Endothelial cell of umbilical vein (primary cell): ENCODE measurements at regions not wholly inside any gene's neighbourhood (a gene's known extent, or its start where the extent isn't known, plus 50 kb on each side); places are given as distances from the start of the nearest gene placed in this dataset.

Experiments
- BruUV-seq: library from RNA; stranded (reverse); fragments of 400-500 nt; replicated peaks from 2 replicates; lab custom pipeline; 2021; lab: Mats Ljungman, UMichigan
- CTCF ChIA-PET: fragments of 300-600, 350-600 bp; sonication (Branson Sonifier 250); formaldehyde crosslinking; loops from one replicate; lab custom pipeline; 2021; ENCODE audit warnings: antibody characterized with exemption, inconsistent platforms; lab: Charles Lee
- POLR2A ChIA-PET: fragments of 300-600, 350-600 bp; sonication (Branson Sonifier 250); formaldehyde crosslinking; loops from one replicate; lab custom pipeline; 2021; ENCODE audit warnings: antibody characterized with exemption, inconsistent platforms; lab: Charles Lee
- DNase-seq: peaks from one replicate; pipeline ENCODE4 v3.0.0-alpha.2; 2011; ENCODE audit warnings: low read depth, low spot score
- FAIRE-seq: peaks from 2 replicates; lab custom pipeline; 2011; peaks lifted over from hg19 to GRCh38; lab: Jason Lieb, UNC
- H2AFZ ChIP-seq: 2 replicates; pipeline ENCODE4 v1.6.0; 2012; ENCODE audit warnings: low read depth, low read length, control low read depth, inconsistent platforms
- H3K27ac ChIP-seq: 2 replicates; pipeline ENCODE4 v1.5.1; 2011; ENCODE audit warnings: low read depth, mild to moderate bottlenecking, control low read depth, low read length, moderate library complexity; ENCODE audit not compliant: insufficient read depth
- H3K27me3 ChIP-seq, 2 experiments: 2 replicates each; pipeline versions ENCODE4 v1.6.0 to v1.6.1; 2011; ENCODE audit warnings: low read length in 2 of 2, mixed read lengths in 1 of 2; ENCODE audit not compliant: control insufficient read depth in 2 of 2, insufficient read depth in 2 of 2
- H3K36me3 ChIP-seq, 2 experiments: 2 replicates in 1 of 2; 3 replicates in 1 of 2; pipeline ENCODE4 v1.5.1; 2011; ENCODE audit warnings: low read length in 2 of 2, mild to moderate bottlenecking in 1 of 2, moderate library complexity in 1 of 2; ENCODE audit not compliant: control insufficient read depth in 2 of 2, insufficient read depth in 2 of 2; ENCODE audit errors: extremely low read depth in 1 of 2
- H3K4me1 ChIP-seq: 3 replicates; pipeline ENCODE4 v1.5.1; 2011; ENCODE audit warnings: mild to moderate bottlenecking, low read length; ENCODE audit not compliant: control insufficient read depth, insufficient read depth; ENCODE audit errors: extremely low read depth
- H3K4me2 ChIP-seq: 2 replicates; pipeline ENCODE4 v1.6.1; 2011; ENCODE audit warnings: low read length, control low read depth, mixed read lengths; ENCODE audit not compliant: insufficient read depth
- H3K4me3 ChIP-seq, 3 experiments: fragments of 200-600 bp in 1 of 3; sonication (generic), shearing (Covaris generic) in 1 of 3; replicated peaks in 1 of 3; 2 replicates each; pipeline ENCODE4 v1.5.1; 2011 to 2016; ENCODE audit warnings: control low read depth in 3 of 3, low read length in 3 of 3, mild to moderate bottlenecking in 2 of 3, inconsistent platforms in 1 of 3, low read depth in 1 of 3, moderate library complexity in 1 of 3; ENCODE audit not compliant: insufficient read depth in 1 of 3
- H3K79me2 ChIP-seq: 2 replicates; pipeline ENCODE4 v1.6.0; 2012; ENCODE audit warnings: low read length, inconsistent platforms; ENCODE audit not compliant: control insufficient read depth, insufficient read depth
- H3K9ac ChIP-seq: replicated peaks from 2 replicates; pipeline ENCODE3; 2011; ENCODE audit warnings: low read length, control low read depth; ENCODE audit not compliant: insufficient read depth; ENCODE audit errors: extremely low read depth
- H3K9me1 ChIP-seq: replicated peaks from 3 replicates; pipeline ENCODE4 v1.6.0; 2011; ENCODE audit warnings: mild to moderate bottlenecking, low read length; ENCODE audit not compliant: control insufficient read depth, insufficient read depth; ENCODE audit errors: extremely low read depth
- H3K9me3 ChIP-seq: replicated peaks from 2 replicates; pipeline ENCODE4 v1.5.1; 2012; ENCODE audit warnings: low read length, inconsistent platforms; ENCODE audit not compliant: control insufficient read depth, insufficient read depth
- H4K20me1 ChIP-seq: replicated peaks from 2 replicates; pipeline ENCODE3; 2011; ENCODE audit warnings: mild to moderate bottlenecking, low read length; ENCODE audit not compliant: control insufficient read depth, insufficient read depth; ENCODE audit errors: extremely low read depth
- EZH2 ChIP-seq: IDR thresholded peaks from 2 replicates; pipeline ENCODE4 v1.6.1; 2012; ENCODE audit warnings: borderline replicate concordance, low read depth, mild to moderate bottlenecking, moderate library complexity, low read length, inconsistent platforms; ENCODE audit not compliant: severe bottlenecking
- FOS ChIP-seq: IDR thresholded peaks from 2 replicates; pipeline ENCODE4 v1.6.1; 2011; ENCODE audit warnings: mild to moderate bottlenecking, low read length, moderate library complexity, borderline replicate concordance; ENCODE audit not compliant: insufficient read depth
- GATA2 ChIP-seq: IDR thresholded peaks from 2 replicates; pipeline ENCODE4 v1.7.0; 2011; ENCODE audit warnings: low read depth, mild to moderate bottlenecking, moderate library complexity, mixed read lengths, low read length; ENCODE audit not compliant: insufficient read length, insufficient read depth
- JUN ChIP-seq: IDR thresholded peaks from 2 replicates; pipeline ENCODE4 v1.6.1; 2011; ENCODE audit warnings: borderline replicate concordance, low read depth; ENCODE audit not compliant: insufficient read length, insufficient read depth
- MAX ChIP-seq: IDR thresholded peaks from 2 replicates; pipeline ENCODE4 v1.6.1; 2011; ENCODE audit not compliant: insufficient read depth, insufficient read length
- MYC ChIP-seq: IDR thresholded peaks from one replicate; pipeline ENCODE4 v1.6.1; 2011; ENCODE audit warnings: mild to moderate bottlenecking, low read depth, low read length
- POLR2A ChIP-seq: IDR thresholded peaks from 2 replicates; pipeline ENCODE4 v1.6.1; 2012; ENCODE audit warnings: low read depth, mild to moderate bottlenecking, control low read depth, low read length
- POLR2AphosphoS5 ChIP-seq: IDR thresholded peaks from 2 replicates; pipeline ENCODE4 v1.6.1; 2012; ENCODE audit warnings: low read depth, mild to moderate bottlenecking, control low read depth, low read length, moderate library complexity; ENCODE audit not compliant: insufficient read depth
- dilution Hi-C: fragments of 300-500 bp; cut with MboI; formaldehyde crosslinking; loops from one replicate; pipeline ENCODE4 v1.15.0; 2019; ENCODE audit warnings: low sequenced_read_pairs; ENCODE audit not compliant: extremely low pct_ligation_motif_present
- intact Hi-C: fragments of 100-400 bp; cut with micrococcal nuclease; formaldehyde crosslinking; loops from one replicate; pipeline ENCODE4 v1.10.0; 2022
- TF ChIP-seq, protein P1 (sequence below), 2 donors: IDR thresholded peaks; 1 replicate in 1 of 2; 2 replicates in 1 of 2; pipeline ENCODE4 v1.5.1; 2011; ENCODE audit warnings: low read length in 2 of 2, mild to moderate bottlenecking in 2 of 2, moderate library complexity in 2 of 2, control low read depth in 1 of 2, inconsistent platforms in 1 of 2, low read depth in 1 of 2; ENCODE audit not compliant: insufficient read depth in 1 of 2; ENCODE audit errors: extremely low read depth in 1 of 2

GRCh38 chr1:30148676-30149075 lies 574.7 kb downstream of the MATN1 start:
- Histone ChIP-seq H3K36me3 (no peaks in the 10 kb centered on the region), H3K27me3 (no peaks in the 10 kb centered on the region), H3K9ac (no peak overlapping the region), H3K9me1 (no peaks in the 10 kb centered on the region), H3K27ac (no peak overlapping the region), H3K9me3 (no peaks in the 10 kb centered on the region), H3K4me2 (no peak overlapping the region), H3K4me1 (no peaks in the 10 kb centered on the region), H3K79me2 (no peaks in the 10 kb centered on the region), H2AFZ (no peak overlapping the region), H4K20me1 (no peaks in the 10 kb centered on the region), H3K4me3 (no peak overlapping the region)
- ChIA-PET CTCF (no interaction called here), POLR2A (no interaction called here)
- TF ChIP-seq, protein P1, sequence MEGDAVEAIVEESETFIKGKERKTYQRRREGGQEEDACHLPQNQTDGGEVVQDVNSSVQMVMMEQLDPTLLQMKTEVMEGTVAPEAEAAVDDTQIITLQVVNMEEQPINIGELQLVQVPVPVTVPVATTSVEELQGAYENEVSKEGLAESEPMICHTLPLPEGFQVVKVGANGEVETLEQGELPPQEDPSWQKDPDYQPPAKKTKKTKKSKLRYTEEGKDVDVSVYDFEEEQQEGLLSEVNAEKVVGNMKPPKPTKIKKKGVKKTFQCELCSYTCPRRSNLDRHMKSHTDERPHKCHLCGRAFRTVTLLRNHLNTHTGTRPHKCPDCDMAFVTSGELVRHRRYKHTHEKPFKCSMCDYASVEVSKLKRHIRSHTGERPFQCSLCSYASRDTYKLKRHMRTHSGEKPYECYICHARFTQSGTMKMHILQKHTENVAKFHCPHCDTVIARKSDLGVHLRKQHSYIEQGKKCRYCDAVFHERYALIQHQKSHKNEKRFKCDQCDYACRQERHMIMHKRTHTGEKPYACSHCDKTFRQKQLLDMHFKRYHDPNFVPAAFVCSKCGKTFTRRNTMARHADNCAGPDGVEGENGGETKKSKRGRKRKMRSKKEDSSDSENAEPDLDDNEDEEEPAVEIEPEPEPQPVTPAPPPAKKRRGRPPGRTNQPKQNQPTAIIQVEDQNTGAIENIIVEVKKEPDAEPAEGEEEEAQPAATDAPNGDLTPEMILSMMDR (IDR thresholded peaks at IDR 0.05; ENCODE audit: extremely low read depth in 1 of 2, insufficient read depth in 1 of 2, low read depth in 1 of 2, low read length in 2 of 2), result no peak
- TF ChIP-seq POLR2A (no peak), MAX (no peak), POLR2AphosphoS5 (no peak), GATA2 (no peak), JUN (no peak), MYC (no peak)
- intact Hi-C loops (no loop called here), dilution Hi-C loops (no loop called here)
- BruUV-seq, result no TSS peak
- DNase-seq, result no peak
- no peak for FAIRE-seq

- Histone ChIP-seq H3K9ac (no peak overlapping the region), H3K9me1 (no peaks in the 10 kb centered on the region), H3K4me2 (no peak overlapping the region), H2AFZ (no peak overlapping the region), H3K36me3 (no peaks in the 10 kb centered on the region), H3K4me1 (no peaks in the 10 kb centered on the region), H3K27me3 (no peaks in the 10 kb centered on the region), H3K27ac (no peak overlapping the region), H4K20me1 (no peaks in the 10 kb centered on the region), H3K9me3 (no peaks in the 10 kb centered on the region), H3K4me3 (no peak overlapping the region), H3K79me2 (no peaks in the 10 kb centered on the region)
- TF ChIP-seq, protein P1 (IDR thresholded peaks at IDR 0.05; ENCODE audit: extremely low read depth in 1 of 2, insufficient read depth in 1 of 2, low read depth in 1 of 2, low read length in 2 of 2), result no peak
- TF ChIP-seq MYC, result no peak
- no peak for TF ChIP-seq FOS
- no peak for TF ChIP-seq EZH2
- no peak for TF ChIP-seq POLR2A
- TF ChIP-seq JUN, result no peak
- no peak for TF ChIP-seq GATA2
- TF ChIP-seq MAX, result no peak
- TF ChIP-seq POLR2AphosphoS5, result no peak
- BruUV-seq, result no TSS peak
- FAIRE-seq (no peak), DNase-seq (no peak)
- intact Hi-C loops, result no loop called here
- ChIA-PET CTCF (no interaction called here), POLR2A (no interaction called here)
- dilution Hi-C loops, result no loop called here
Observed at GRCh38 chr1:30147188-30147587, 576.2 kb downstream of the MATN1 start.
